K562 (cell line): ENCODE measurements at regions not wholly inside any gene's neighbourhood (a gene's known extent, or its start where the extent isn't known, plus 50 kb on each side); places are given as distances from the start of the nearest gene placed in this dataset.

Experiments used
- EGR1 ChIP-seq: fragments of 450-650 bp; conservative IDR thresholded peaks from 2 replicates; pipeline ENCODE4 v1.6.1; 2017; ENCODE audit warnings: mild to moderate bottlenecking
- EP300 ChIP-seq: IDR thresholded peaks from 2 replicates; pipeline ENCODE4 v1.6.1; 2012; ENCODE audit warnings: low read length, improper control_type of control experiment
- KLF1 ChIP-seq: fragments of 450-650 bp; IDR thresholded peaks from 2 replicates; pipeline ENCODE4 v1.6.1; 2016; ENCODE audit warnings: missing genetic modification characterization, missing compliant biosample characterization
- MEIS2 ChIP-seq: fragments of 450-650 bp; IDR thresholded peaks from 2 replicates; pipeline ENCODE4 v1.6.1; 2014; ENCODE audit warnings: mild to moderate bottlenecking; ENCODE audit not compliant: partially characterized antibody
- NR3C1 ChIP-seq: sonication (generic); formaldehyde crosslinking; IDR thresholded peaks from 2 replicates; pipeline ENCODE4 v1.8.1; 2022; ENCODE audit warnings: missing genetic modification reagents
- NUFIP1 ChIP-seq: fragments of 450-650 bp; IDR thresholded peaks from 2 replicates; pipeline ENCODE4 v1.6.1; 2018; ENCODE audit not compliant: partially characterized antibody
- SETDB1 ChIP-seq: IDR thresholded peaks from one replicate; pipeline ENCODE4 v1.6.1; 2012; ENCODE audit warnings: low read length, control low read depth, inconsistent platforms
- SMARCB1 ChIP-seq: IDR thresholded peaks from 2 replicates; pipeline ENCODE4 v1.6.1; 2011; ENCODE audit warnings: improper control_type of control experiment, low read depth; ENCODE audit not compliant: insufficient read length
- TRIM25 ChIP-seq: fragments of 450-650 bp; IDR thresholded peaks from 2 replicates; pipeline ENCODE4 v1.7.0; 2016; ENCODE audit warnings: borderline replicate concordance
- ZBTB40 ChIP-seq, 2 experiments: fragments of 450-650 bp in 1 of 2; sonication (generic) in 1 of 2; formaldehyde crosslinking in 1 of 2; IDR thresholded peaks; 2 replicates each; pipeline versions ENCODE4 v1.7.1 to v1.9.0; 2016 to 2022; ENCODE audit warnings: inconsistent platforms in 1 of 2, mild to moderate bottlenecking in 1 of 2, missing genetic modification reagents in 1 of 2
- ZNF121 ChIP-seq: sonication (generic); formaldehyde crosslinking; conservative IDR thresholded peaks from 2 replicates; pipeline ENCODE4 v1.8.0; 2022; ENCODE audit warnings: missing genetic modification reagents
- ZNF280B ChIP-seq: fragments of 250-450 bp; sonication (Bioruptor Pico); IDR thresholded peaks from 2 replicates; pipeline ENCODE4 v1.5.1; 2021; ENCODE audit warnings: mild to moderate bottlenecking
- ZNF445 ChIP-seq: fragments of 250-450 bp; sonication (Bioruptor Pico); IDR thresholded peaks from 2 replicates; pipeline ENCODE4 v1.4.0; 2020; ENCODE audit warnings: low read depth, mild to moderate bottlenecking, moderate library complexity
- TF ChIP-seq, protein P1 (sequence below): sonication (generic); formaldehyde crosslinking; IDR thresholded peaks from 2 replicates; pipeline ENCODE4 v1.8.0; 2022; ENCODE audit warnings: mild to moderate bottlenecking, missing genetic modification reagents, borderline replicate concordance

DNA sequence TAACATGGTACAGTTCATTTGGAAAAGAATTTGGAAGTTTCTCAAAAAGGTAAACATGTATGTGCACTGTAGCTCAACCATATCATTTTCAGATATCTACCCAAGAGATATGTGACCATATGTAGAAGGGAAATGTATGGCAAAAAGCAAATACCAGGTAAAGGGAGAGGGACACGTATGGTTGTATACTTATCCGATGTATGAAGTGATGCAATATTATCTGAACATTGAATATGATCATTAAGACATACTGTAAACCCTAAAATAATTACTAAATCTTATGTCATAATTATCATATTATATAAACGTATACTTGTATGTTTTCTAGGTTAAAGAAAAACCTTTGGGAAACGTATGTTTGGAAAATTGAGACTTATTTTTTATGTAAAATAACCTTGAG, 367.5 kb upstream of the KCND2 start (continued):
- TF ChIP-seq MEIS2 (no peak), EP300 (no peak), ZBTB40 (IDR thresholded peaks at IDR 0.05) (0 out of 2 replicates have a peak, but pooled peaks have one; percentile 32), ZBTB40 (CRISPR knock-in tag; IDR thresholded peaks at IDR 0.05) (no peak), TRIM25 (no peak), SMARCB1 (peak; percentile 21), ZNF121 (CRISPR knock-in tag) (no peak), EGR1 (no peak), ZNF280B (CRISPR knock-in tag) (no peak), ZNF445 (CRISPR knock-in tag) (no peak), NR3C1 (no peak), NUFIP1 (no peak), KLF1 (no peak), SETDB1 (no peak)
- TF ChIP-seq, protein P1, sequence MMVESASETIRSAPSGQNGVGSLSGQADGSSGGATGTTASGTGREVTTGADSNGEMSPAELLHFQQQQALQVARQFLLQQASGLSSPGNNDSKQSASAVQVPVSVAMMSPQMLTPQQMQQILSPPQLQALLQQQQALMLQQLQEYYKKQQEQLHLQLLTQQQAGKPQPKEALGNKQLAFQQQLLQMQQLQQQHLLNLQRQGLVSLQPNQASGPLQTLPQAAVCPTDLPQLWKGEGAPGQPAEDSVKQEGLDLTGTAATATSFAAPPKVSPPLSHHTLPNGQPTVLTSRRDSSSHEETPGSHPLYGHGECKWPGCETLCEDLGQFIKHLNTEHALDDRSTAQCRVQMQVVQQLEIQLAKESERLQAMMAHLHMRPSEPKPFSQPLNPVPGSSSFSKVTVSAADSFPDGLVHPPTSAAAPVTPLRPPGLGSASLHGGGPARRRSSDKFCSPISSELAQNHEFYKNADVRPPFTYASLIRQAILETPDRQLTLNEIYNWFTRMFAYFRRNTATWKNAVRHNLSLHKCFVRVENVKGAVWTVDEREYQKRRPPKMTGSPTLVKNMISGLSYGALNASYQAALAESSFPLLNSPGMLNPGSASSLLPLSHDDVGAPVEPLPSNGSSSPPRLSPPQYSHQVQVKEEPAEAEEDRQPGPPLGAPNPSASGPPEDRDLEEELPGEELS (CRISPR knock-in tag), result no peak
